GM12874 (cell line): ENCODE measurements at regions not wholly inside any gene's neighbourhood (a gene's known extent, or its start where the extent isn't known, plus 50 kb on each side); places are given as distances from the start of the nearest gene placed in this dataset.

Source experiments
- TF ChIP-seq, protein P1 (sequence below): IDR thresholded peaks from 2 replicates; pipeline ENCODE4 v1.5.1; 2011; ENCODE audit warnings: low read depth, mild to moderate bottlenecking, control low read depth, low read length, moderate library complexity; ENCODE audit not compliant: insufficient read depth

DNA sequence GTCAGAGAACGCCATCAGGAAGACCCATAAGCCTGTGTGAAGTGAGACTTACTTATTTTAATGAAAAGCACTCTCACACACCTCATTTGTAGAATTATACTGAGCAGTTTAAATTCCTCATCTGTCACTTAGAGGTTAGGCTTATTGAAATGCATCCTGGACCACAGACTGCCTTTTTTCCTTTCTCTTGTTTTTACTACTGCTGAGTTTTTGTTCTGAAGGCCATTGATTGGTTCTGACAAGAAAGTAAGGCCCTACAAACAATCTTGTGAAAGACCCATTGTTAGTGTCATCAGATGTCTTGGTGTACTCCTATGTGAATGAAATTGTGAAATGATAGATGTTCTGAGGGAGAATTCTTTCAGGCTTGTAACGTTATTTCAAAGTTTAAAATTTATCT, 1343.3 kb upstream of the ADGRL2 start:
- TF ChIP-seq, protein P1, sequence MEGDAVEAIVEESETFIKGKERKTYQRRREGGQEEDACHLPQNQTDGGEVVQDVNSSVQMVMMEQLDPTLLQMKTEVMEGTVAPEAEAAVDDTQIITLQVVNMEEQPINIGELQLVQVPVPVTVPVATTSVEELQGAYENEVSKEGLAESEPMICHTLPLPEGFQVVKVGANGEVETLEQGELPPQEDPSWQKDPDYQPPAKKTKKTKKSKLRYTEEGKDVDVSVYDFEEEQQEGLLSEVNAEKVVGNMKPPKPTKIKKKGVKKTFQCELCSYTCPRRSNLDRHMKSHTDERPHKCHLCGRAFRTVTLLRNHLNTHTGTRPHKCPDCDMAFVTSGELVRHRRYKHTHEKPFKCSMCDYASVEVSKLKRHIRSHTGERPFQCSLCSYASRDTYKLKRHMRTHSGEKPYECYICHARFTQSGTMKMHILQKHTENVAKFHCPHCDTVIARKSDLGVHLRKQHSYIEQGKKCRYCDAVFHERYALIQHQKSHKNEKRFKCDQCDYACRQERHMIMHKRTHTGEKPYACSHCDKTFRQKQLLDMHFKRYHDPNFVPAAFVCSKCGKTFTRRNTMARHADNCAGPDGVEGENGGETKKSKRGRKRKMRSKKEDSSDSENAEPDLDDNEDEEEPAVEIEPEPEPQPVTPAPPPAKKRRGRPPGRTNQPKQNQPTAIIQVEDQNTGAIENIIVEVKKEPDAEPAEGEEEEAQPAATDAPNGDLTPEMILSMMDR = no peak

- TF ChIP-seq, protein P1 = no peak
Observed at GRCh38 chr1:80453775-80454174, 1347.0 kb upstream of the ADGRL2 start.

DNA sequence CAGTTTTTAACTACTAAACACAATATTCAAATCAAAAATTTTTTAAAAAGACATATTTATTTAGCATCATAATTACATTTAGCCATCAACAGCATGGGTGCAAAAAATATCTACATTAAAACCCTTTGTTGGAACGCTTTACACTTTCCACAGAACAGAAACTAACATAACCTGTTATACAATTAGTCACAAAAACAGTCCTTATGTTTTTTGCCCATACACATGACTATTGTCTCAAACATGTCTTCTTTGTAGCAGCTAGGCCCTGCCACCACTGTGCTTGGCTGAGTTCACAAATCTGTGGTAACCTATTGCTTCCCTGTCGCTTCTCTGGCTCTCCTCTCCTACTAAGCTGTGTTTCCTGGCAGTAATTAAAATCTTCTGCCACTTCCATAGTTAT, 1350.0 kb upstream of the ADGRL2 start:
- TF ChIP-seq, protein P1 = no peak

DNA sequence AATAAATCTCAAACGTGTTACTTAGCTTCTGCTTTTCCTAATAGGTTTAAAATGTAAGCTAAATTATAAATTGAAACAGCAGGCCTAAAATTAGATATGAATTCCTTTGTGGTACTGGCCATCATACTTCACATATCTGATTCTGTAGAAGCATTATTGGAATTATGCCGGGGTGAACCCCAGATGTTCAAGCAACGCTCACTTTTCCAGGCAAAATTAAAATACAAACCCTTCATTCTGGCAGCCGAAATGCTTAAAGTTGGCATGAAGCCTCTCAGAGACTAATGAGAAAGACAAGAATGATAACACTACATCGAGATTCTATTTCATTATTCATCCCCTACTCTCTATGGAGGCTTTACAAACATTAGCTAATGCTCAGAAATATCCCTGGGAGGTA, 1352.7 kb upstream of the ADGRL2 start:
- TF ChIP-seq, protein P1 = no peak

GRCh38 chr1:80447526-80447925, 1353.2 kb upstream of the ADGRL2 start:
- TF ChIP-seq, protein P1 = no peak

DNA sequence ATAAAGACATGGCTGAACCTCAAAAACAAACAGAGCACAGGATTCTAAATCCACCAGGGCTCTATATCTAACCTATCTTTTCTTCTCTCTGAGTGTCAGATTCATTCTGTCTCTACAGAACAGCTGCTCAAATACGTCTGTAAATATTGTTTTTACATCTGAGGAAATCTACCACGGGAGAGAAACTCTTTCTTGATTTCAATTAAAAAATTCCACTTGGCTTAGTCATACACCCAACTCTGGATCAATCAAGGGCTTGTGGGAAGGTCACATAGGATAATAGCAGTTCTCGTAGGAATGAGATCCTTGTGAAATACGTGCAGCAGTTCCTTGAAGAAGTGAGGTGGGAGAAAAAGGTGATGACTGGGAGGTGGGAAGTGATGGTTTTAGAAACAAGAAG, 1355.7 kb upstream of the ADGRL2 start:
- TF ChIP-seq, protein P1 = no peak

GRCh38 chr1:80444171-80444570, 1356.6 kb upstream of the ADGRL2 start:
- TF ChIP-seq, protein P1 = no peak

DNA sequence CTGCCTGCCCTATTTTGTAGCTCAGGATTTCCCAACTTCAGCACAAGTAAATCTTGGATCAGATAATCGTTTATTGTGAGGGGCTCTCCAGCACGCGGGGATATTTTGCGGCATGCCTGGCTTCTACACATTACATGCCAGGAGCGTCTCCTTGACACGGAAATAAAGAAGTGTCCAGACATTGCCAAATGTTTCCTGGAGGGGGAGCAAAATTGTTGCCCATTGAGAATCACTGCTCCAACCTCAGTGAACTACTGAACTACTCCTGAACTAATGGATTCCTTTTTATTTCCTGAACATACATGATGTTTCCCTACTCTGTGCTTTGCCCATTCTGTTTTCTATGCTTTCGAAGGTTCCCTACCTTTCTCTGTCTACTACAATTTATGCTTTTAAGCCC, 1359.1 kb upstream of the ADGRL2 start:
- TF ChIP-seq, protein P1 = 0 out of 2 replicates have a peak, but pooled peaks have one; percentile 3
